Mesenchymal stem cell (in vitro differentiated cells and primary cell): ENCODE measurements at regions not wholly inside any gene's neighbourhood (a gene's known extent, or its start where the extent isn't known, plus 50 kb on each side); places are given as distances from the start of the nearest gene placed in this dataset.
"Not testable (repeated sequence)": the region's sequence is repeated elsewhere in the genome, so short reads cannot be mapped to it uniquely, and the experiment has no call there.

Source experiments
- DNase-seq: peaks from one replicate; pipeline ENCODE4 v3.0.0-alpha.2; 2013
- H2AFZ ChIP-seq: one replicate; pipeline ENCODE4 v1.6.1; 2013; ENCODE audit warnings: low read depth, mild to moderate bottlenecking, control low read depth, inconsistent platforms, low read length, moderate library complexity
- H2AK5ac ChIP-seq: 2 replicates; pipeline ENCODE4 v1.6.1; 2013; ENCODE audit warnings: low read length, moderate library complexity, mild to moderate bottlenecking, inconsistent platforms; ENCODE audit not compliant: severe bottlenecking
- H2BK120ac ChIP-seq: one replicate; pipeline ENCODE4 v1.6.1; 2013; ENCODE audit warnings: low read depth, mild to moderate bottlenecking, inconsistent platforms, low read length, moderate library complexity
- H2BK12ac ChIP-seq, 2 experiments: one replicate each; pipeline ENCODE4 v1.6.1; 2013; ENCODE audit warnings: inconsistent platforms in 2 of 2, low read length in 2 of 2, mild to moderate bottlenecking in 2 of 2, moderate library complexity in 2 of 2, control low read depth in 1 of 2
- H2BK15ac ChIP-seq: one replicate; pipeline ENCODE4 v1.6.1; 2013; ENCODE audit warnings: mild to moderate bottlenecking, low read depth, inconsistent platforms; ENCODE audit not compliant: poor library complexity, severe bottlenecking
- H2BK5ac ChIP-seq: 2 replicates; pipeline ENCODE4 v1.6.1; 2013; ENCODE audit warnings: low read depth, mild to moderate bottlenecking, low read length, control low read depth, inconsistent platforms; ENCODE audit not compliant: poor library complexity, severe bottlenecking
- H3K14ac ChIP-seq, 2 experiments: one replicate each; pipeline ENCODE4 v1.6.1; 2013; ENCODE audit warnings: inconsistent platforms in 2 of 2, low read length in 2 of 2, control low read depth in 1 of 2, mild to moderate bottlenecking in 1 of 2, moderate library complexity in 1 of 2
- H3K18ac ChIP-seq, 2 experiments: one replicate each; pipeline ENCODE4 v1.6.1; 2013; ENCODE audit warnings: inconsistent platforms in 2 of 2, low read length in 2 of 2, control low read depth in 1 of 2, low read depth in 1 of 2, mild to moderate bottlenecking in 1 of 2
- H3K23ac ChIP-seq, 2 experiments: one replicate each; pipeline ENCODE4 v1.6.1; 2013; ENCODE audit warnings: inconsistent platforms in 2 of 2, low read length in 2 of 2, mild to moderate bottlenecking in 2 of 2, moderate library complexity in 2 of 2, control low read depth in 1 of 2
- H3K27ac ChIP-seq: 2 replicates; pipeline ENCODE4 v1.5.1; 2013; ENCODE audit warnings: mild to moderate bottlenecking, moderate library complexity, low read length, control low read depth, inconsistent platforms; ENCODE audit not compliant: poor library complexity, severe bottlenecking
- H3K27me3 ChIP-seq, 2 experiments: 2 replicates each; pipeline versions ENCODE4 v1.6.1 to v1.7.0; 2013; ENCODE audit warnings: low read length in 2 of 2, mild to moderate bottlenecking in 2 of 2, moderate library complexity in 2 of 2, control low read depth in 1 of 2, inconsistent platforms in 1 of 2; ENCODE audit not compliant: control insufficient read depth in 1 of 2, insufficient read depth in 1 of 2
- H3K36me3 ChIP-seq, 2 experiments: 2 replicates each; pipeline versions ENCODE4 v1.6.1 to v1.7.0; 2013; ENCODE audit warnings: low read length in 2 of 2, control low read depth in 1 of 2, inconsistent platforms in 1 of 2, low read depth in 1 of 2, mild to moderate bottlenecking in 1 of 2; ENCODE audit not compliant: insufficient read depth in 2 of 2, control insufficient read depth in 1 of 2
- H3K4ac ChIP-seq, 2 experiments: one replicate each; pipeline ENCODE4 v1.6.1; 2013; ENCODE audit warnings: inconsistent platforms in 2 of 2, low read length in 2 of 2, mild to moderate bottlenecking in 2 of 2, moderate library complexity in 2 of 2, control low read depth in 1 of 2, low read depth in 1 of 2
- H3K4me1 ChIP-seq: 2 replicates; pipeline ENCODE4 v1.6.1; 2013; ENCODE audit warnings: low read depth, low read length, control low read depth; ENCODE audit not compliant: control insufficient read depth, insufficient read depth
- H3K4me2 ChIP-seq: 2 replicates; pipeline ENCODE4 v1.6.1; 2013; ENCODE audit warnings: low read length, mild to moderate bottlenecking, inconsistent platforms; ENCODE audit not compliant: poor library complexity, severe bottlenecking
- H3K4me3 ChIP-seq, 2 experiments: 2 replicates each; pipeline versions ENCODE4 v1.5.1 to v1.7.0; 2013; ENCODE audit warnings: low read length in 2 of 2, mild to moderate bottlenecking in 2 of 2, control low read depth in 1 of 2, low read depth in 1 of 2; ENCODE audit not compliant: insufficient read depth in 1 of 2
- H3K79me1 ChIP-seq: replicated peaks from 2 replicates; pipeline ENCODE4 v1.6.1; 2013; ENCODE audit warnings: mild to moderate bottlenecking, control low read depth, low read length, inconsistent platforms; ENCODE audit not compliant: poor library complexity, severe bottlenecking
- H3K9ac ChIP-seq: 2 replicates; pipeline ENCODE4 v1.7.0; 2013; ENCODE audit warnings: mild to moderate bottlenecking, low read length, moderate library complexity
- H3K9me3 ChIP-seq: 2 replicates; pipeline ENCODE4 v1.7.0; 2013; ENCODE audit warnings: mild to moderate bottlenecking, low read length; ENCODE audit not compliant: control insufficient read depth
- H4K8ac ChIP-seq: one replicate; pipeline ENCODE4 v1.6.1; 2013; ENCODE audit warnings: inconsistent platforms, mild to moderate bottlenecking, low read length, moderate library complexity
- H4K91ac ChIP-seq: one replicate; pipeline ENCODE4 v1.6.1; 2013; ENCODE audit warnings: mild to moderate bottlenecking, low read length, inconsistent platforms
- WGBS: methylation state at CpG from one replicate; pipeline ENCODE4 v1.1.7; 2013; ENCODE audit warnings: mixed read lengths; 5-methylcytosine and 5-hydroxymethylcytosine counted together

DNA sequence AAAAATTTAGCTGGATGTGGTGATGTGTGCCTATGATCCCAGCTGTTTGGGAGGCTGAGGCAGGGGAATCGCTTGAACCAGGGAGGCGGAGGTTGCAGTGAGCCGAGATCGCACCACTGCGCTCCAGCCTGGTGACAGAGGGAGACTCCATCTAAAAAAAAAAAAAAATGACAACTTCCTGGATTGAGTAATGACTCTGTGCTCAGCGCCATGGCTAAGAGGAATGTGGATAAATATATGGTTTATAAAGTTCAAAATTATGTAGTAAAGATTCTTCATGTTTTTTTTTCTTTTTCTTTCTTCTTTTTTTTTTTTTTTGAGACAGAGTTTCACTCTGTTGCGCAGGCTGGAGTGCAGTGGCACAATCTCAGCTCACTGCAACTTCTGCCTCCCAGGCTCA is 75.4 kb upstream of the FLT1 start:
- WGBS: 95% methylated on average over 6 of the region's 7 CpGs
- H3K79me1 ChIP-seq, H3K23ac ChIP-seq, H2BK120ac ChIP-seq, H4K8ac ChIP-seq, H3K4me2 ChIP-seq, H3K36me3 ChIP-seq, H3K4ac ChIP-seq, H3K14ac ChIP-seq, H3K18ac ChIP-seq, H2AK5ac ChIP-seq, H3K4me1 ChIP-seq, H4K91ac ChIP-seq, H3K4me3 ChIP-seq, H2AFZ ChIP-seq, H2BK15ac ChIP-seq, H2BK5ac ChIP-seq, DNase-seq, H2BK12ac ChIP-seq, H3K27ac ChIP-seq, H3K27me3 ChIP-seq, H3K9me3 ChIP-seq, H3K9ac ChIP-seq: not testable (repeated sequence)

DNA sequence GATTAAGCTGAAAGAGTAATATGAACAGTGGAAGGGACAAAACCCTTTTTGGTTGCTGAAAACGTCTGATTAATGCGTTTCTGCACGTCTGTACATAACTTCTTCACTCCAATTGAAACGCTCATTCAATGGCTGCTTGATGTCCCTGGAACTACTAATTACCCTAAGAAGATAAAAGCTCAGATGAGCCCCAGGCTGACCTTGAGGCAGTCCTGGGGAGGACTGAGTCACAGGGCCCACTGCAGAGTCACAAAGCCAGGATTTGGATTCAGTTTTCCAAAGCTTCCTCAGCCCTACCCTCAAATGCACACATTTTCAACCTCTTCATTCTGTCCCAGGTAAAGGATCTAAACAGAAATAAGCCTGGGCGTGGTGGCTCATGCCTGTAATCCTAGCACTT is 75.0 kb upstream of the FLT1 start:
- WGBS: 90% methylated on average over 5 of the region's 5 CpGs
- no peak overlapping the region for H3K4me3 ChIP-seq
- H3K23ac ChIP-seq: no peak overlapping the region
- no peak overlapping the region for H2AK5ac ChIP-seq
- peaks cover 0 to 3% of the 10 kb centered on the region in 2 experiments for H3K27me3 ChIP-seq
- no peak overlapping the region for H2BK12ac ChIP-seq
- H4K8ac ChIP-seq: no peak overlapping the region
- DNase-seq: no peak
- H3K27ac ChIP-seq: no peak overlapping the region
- no peak overlapping the region for H2BK5ac ChIP-seq
- no peak overlapping the region for H3K18ac ChIP-seq
- no peak overlapping the region for H4K91ac ChIP-seq
- no peak overlapping the region for H3K4me2 ChIP-seq
- no peaks in the 10 kb centered on the region for H3K9me3 ChIP-seq
- H2BK120ac ChIP-seq: no peak overlapping the region
- peaks cover 4% of the 10 kb centered on the region for H3K4me1 ChIP-seq
- H2AFZ ChIP-seq: no peak overlapping the region
- H3K14ac ChIP-seq: no peak overlapping the region
- H3K79me1 ChIP-seq: no peaks in the 10 kb centered on the region
- H3K4ac ChIP-seq: no peak overlapping the region
- no peaks in the 10 kb centered on the region for H3K36me3 ChIP-seq
- no peak overlapping the region for H2BK15ac ChIP-seq
- no peak overlapping the region for H3K9ac ChIP-seq

DNA sequence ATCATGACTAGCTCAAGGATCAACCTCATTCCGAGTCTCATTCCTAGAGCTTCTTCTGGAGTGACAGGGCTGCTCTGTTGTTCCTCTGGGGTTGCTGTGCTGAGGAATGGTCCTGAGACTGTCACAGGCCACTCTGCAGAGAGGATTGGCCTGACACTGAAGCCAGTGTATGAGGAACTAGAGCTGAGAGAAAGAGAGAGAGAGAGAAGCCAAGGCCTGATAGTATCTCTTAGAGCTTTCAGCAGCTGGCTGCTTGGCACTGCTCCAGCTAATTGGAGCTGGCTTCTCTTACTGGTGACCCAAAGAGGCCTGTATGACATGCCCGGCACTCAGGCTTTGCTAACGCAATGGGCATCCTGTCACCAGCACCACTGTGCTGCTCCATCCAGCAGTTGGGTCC is 73.4 kb upstream of the FLT1 start:
- Histone ChIP-seq H3K9ac (no peak overlapping the region), H3K4me1 (peaks cover 2% of the 10 kb centered on the region), H2BK120ac (no peak overlapping the region), H3K4ac (no peak overlapping the region), H2AK5ac (no peak overlapping the region), H3K36me3 (no peaks in the 10 kb centered on the region), H3K14ac (no peak overlapping the region), H4K8ac (no peak overlapping the region), H3K18ac (no peak overlapping the region), H3K23ac (no peak overlapping the region), H3K27me3 (peaks cover 0 to 3% of the 10 kb centered on the region in 2 experiments), H4K91ac (no peak overlapping the region), H3K27ac (no peak overlapping the region), H3K4me2 (no peak overlapping the region), H2BK12ac (no peak overlapping the region), H3K4me3 (no peak overlapping the region), H3K9me3 (no peaks in the 10 kb centered on the region), H2BK5ac (no peak overlapping the region), H2BK15ac (no peak overlapping the region), H3K79me1 (no peaks in the 10 kb centered on the region), H2AFZ (no peak overlapping the region)
- peak; percentile 66 for DNase-seq
- 89% methylated on average over 3 of the region's 3 CpGs for WGBS

DNA sequence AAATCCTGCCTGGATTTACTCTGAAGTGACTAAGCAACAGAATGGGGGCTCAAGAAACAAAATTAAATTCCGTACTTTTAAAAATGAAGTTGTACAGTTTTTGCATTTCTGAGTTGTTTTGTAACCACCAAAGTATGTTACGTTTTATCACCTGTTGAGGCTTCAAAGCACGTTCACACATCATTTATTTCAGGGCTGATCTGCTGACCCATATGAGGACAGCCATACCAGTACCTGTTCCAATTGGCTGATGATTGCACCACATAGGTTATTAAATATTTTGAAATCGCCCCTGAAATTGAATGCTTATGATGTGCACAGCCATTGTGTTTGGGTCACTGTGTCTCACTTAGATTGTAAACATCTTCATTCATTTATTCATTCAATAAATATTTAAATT is 72.0 kb upstream of the FLT1 start:
- 92% methylated on average over 3 of the region's 4 CpGs for WGBS
- H3K27me3 ChIP-seq: peaks cover 0 to 3% of the 10 kb centered on the region in 2 experiments
- H4K8ac ChIP-seq: no peak overlapping the region
- H3K9ac ChIP-seq: no peak overlapping the region
- no peak overlapping the region for H3K4me2 ChIP-seq
- peaks cover 2% of the 10 kb centered on the region for H3K4me1 ChIP-seq
- no peak overlapping the region for H2BK5ac ChIP-seq
- no peak overlapping the region for H4K91ac ChIP-seq
- H2AFZ ChIP-seq: no peak overlapping the region
- no peak overlapping the region for H3K14ac ChIP-seq
- H3K36me3 ChIP-seq: no peaks in the 10 kb centered on the region
- no peak for DNase-seq
- no peak overlapping the region for H2AK5ac ChIP-seq
- H3K27ac ChIP-seq: no peak overlapping the region
- H2BK15ac ChIP-seq: no peak overlapping the region
- H2BK12ac ChIP-seq: no peak overlapping the region
- no peaks in the 10 kb centered on the region for H3K79me1 ChIP-seq
- H3K4ac ChIP-seq: no peak overlapping the region
- no peak overlapping the region for H3K4me3 ChIP-seq
- H3K9me3 ChIP-seq: no peaks in the 10 kb centered on the region
- H2BK120ac ChIP-seq: no peak overlapping the region
- no peak overlapping the region for H3K18ac ChIP-seq
- H3K23ac ChIP-seq: no peak overlapping the region
